ENCODE measurements at regions not wholly inside any gene's neighbourhood (a gene's known extent, or its start where the extent isn't known, plus 50 kb on each side); places are given as distances from the start of the nearest gene placed in this dataset.

DNA sequence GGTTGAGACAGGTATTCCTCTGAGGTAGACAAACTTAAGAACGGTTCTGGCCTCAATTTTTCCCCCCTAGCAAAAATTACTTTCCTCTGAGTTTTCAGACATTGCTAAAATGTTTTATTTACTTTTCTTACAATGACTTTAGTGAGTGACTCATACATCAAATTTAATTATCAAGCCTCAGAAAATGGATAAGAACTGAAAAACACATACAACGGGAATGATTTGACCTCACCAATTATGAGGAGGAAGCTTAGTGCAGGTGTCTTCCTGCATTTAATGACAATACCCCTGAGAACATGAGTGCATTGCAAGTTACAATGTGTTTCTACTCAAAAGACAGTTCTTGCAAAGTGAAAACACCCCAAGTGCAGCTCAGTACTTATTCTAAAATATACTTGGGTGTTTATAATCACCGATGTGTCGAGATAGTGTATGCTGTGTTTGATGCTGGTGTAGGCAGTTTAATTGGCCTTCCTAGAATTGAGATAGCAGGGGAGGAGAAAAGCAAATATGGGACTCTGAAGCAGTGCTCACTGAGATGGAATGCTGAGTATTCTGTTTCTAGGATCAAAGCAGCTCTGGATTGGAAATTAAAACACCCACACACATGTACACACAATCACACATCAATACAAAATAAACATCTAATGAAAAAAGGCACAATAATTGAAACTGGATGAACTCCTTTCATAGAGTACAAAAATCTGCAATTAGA is 189.5 kb upstream of the SLC10A2 start:
- Mint-ChIP-seq H3K9me3 (peaks cover 17% of the 10 kb centered on the region), H3K27me3 (no peaks in the 10 kb centered on the region), H3K27ac (no peak overlapping the region), H3K4me1 (no peaks in the 10 kb centered on the region), H3K36me3 (no peaks in the 10 kb centered on the region), H3K4me3 (no peak overlapping the region)
- no peak for ATAC-seq

DNA sequence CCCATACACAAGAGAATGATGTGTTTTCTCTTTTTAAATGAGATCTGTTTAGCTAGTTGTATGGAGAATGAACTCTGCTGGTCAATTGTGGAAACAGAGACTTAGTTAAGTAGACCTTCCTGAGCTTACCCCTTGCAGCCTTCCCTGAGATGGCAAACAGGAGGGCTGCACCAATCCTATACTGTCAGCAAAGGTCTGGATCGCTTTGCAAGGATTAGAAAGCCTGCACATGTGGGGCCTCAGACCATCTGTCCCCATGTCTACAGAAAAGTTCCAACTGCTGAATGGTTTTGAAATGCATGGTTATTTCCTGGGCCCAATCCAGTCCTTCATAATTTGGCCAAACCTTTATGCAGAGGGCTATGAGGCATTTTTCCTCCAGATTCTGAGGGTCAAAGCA is 183.9 kb upstream of the SLC10A2 start:
- ATAC-seq = no peak
- H3K36me3 Mint-ChIP-seq = no peaks in the 10 kb centered on the region
- no peaks in the 10 kb centered on the region for H3K4me1 Mint-ChIP-seq
- no peaks in the 10 kb centered on the region for H3K27me3 Mint-ChIP-seq
- no peak overlapping the region for H3K4me3 Mint-ChIP-seq
- H3K9me3 Mint-ChIP-seq = peaks cover 11% of the 10 kb centered on the region
- no peak overlapping the region for H3K27ac Mint-ChIP-seq

DNA sequence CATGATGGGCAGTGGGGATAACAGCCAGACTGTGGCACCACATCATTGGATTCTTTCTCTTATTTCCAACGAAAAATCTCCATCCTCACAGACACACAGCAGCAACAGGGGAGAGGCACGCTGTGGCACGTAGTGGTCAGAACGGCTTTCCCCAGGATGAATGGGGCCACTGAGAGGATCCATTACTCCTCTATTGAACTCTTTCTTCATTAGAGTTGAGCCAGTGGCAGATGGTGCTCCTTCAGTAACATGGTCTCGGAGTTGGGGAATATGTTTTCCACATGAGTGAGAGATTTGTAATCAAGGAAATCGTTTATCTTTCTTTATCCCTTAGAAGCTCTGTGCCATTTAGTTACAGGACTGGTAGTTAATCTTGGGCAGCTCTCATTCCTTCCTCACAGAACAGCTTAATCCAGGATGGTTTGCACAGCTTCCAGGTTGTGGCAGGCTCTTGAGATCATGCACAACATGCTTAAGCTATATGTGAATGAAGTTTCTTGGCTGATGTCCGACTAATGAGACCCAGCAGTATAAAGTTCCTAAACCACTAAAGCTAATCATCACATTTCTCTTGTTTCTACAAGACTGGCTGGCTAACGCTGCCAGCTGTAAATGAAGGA is 180.5 kb upstream of the SLC10A2 start:
- H3K9me3 Mint-ChIP-seq = peaks cover 3% of the 10 kb centered on the region
- H3K36me3 Mint-ChIP-seq = no peaks in the 10 kb centered on the region
- no peak overlapping the region for H3K4me3 Mint-ChIP-seq
- H3K4me1 Mint-ChIP-seq = no peaks in the 10 kb centered on the region
- ATAC-seq = no peak
- H3K27me3 Mint-ChIP-seq = no peaks in the 10 kb centered on the region
- no peak overlapping the region for H3K27ac Mint-ChIP-seq

DNA sequence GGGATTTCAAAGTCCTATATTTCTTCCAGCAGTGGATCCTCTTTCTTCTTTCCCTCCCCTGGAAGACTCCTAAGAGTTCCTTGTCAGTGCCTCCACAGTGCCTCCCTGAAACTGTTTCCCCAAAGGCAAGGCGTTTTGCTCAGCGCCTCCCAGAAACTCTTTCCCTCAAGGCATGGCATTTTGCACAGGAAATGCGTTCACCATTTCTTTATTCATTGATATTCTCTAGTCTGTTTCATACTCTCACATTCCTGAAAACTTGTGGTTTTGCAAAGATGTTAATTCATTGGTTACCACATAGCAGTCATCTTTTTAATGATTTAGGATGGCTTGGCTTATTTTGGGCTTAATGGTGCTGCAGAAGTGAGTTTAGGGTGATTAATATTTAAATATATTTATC is 177.3 kb upstream of the SLC10A2 start:
- no peaks in the 10 kb centered on the region for H3K9me3 Mint-ChIP-seq
- H3K27ac Mint-ChIP-seq = no peak overlapping the region
- no peaks in the 10 kb centered on the region for H3K27me3 Mint-ChIP-seq
- ATAC-seq = no peak
- H3K4me1 Mint-ChIP-seq = no peaks in the 10 kb centered on the region
- no peaks in the 10 kb centered on the region for H3K36me3 Mint-ChIP-seq
- H3K4me3 Mint-ChIP-seq = no peak overlapping the region

DNA sequence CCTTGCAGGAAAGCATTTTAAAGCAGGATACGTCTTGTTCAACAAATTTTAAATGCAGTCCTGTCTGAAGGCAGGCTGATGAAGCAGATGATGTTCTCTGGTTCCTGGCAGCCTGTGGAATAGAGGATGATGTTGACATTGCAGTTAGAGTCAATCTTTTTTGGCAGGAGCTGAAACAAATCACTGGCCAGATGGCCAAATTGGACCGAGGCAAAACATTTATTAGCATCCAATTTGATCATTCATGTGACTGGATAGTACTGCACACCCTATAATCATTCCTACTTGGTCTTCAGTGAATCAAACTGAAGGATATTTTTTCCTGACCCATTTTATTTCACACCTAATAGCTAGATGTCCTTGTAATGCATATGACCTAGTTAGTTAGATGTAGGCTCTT is 172.2 kb upstream of the SLC10A2 start:
- H3K4me1 Mint-ChIP-seq = no peaks in the 10 kb centered on the region
- H3K36me3 Mint-ChIP-seq = no peaks in the 10 kb centered on the region
- H3K9me3 Mint-ChIP-seq = peaks cover 9% of the 10 kb centered on the region
- H3K27me3 Mint-ChIP-seq = no peaks in the 10 kb centered on the region
- no peak overlapping the region for H3K27ac Mint-ChIP-seq
- no peak for ATAC-seq
- no peak overlapping the region for H3K4me3 Mint-ChIP-seq

DNA sequence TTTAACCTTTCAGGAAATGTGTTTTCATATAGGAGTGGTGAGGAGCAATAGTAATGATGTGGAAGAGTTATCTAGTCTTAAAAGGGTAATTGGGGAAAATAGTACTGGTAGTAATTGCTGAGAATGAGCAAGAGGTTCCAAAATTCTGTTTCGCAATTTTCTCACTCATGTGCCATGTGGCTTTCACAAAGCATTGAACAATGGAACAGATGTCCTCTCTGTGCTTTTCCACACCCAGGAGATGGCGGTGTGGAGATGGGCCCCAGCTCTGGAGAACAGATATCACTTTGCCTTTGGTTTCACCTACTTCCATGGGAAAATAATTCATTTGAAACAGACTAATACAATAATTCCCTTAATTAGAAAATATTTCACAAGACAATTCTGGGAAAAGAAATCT is 170.0 kb upstream of the SLC10A2 start:
- Mint-ChIP-seq H3K36me3 (no peaks in the 10 kb centered on the region), H3K9me3 (peaks cover 20% of the 10 kb centered on the region), H3K4me1 (no peaks in the 10 kb centered on the region), H3K27me3 (no peaks in the 10 kb centered on the region), H3K4me3 (no peak overlapping the region), H3K27ac (no peak overlapping the region)
- no peak for ATAC-seq

DNA sequence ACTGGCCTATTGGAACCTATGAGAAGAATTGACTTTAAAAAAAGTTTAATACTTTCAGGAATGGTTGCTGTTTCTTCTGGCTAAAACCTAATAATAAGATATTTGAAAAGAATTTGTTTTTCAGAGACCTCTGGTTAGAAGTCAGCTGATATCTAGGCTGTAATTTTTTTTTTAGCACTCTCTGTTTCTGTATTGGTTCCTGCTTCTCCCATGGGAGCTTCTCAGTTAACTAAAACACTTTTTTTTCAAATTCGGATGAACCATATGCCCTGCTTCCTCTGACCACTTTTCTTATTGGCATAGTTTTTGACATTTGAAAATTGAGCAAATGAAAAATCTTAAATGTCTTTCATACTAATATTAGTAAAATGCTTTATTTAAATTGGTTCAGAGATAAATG is 163.5 kb upstream of the SLC10A2 start:
- Mint-ChIP-seq H3K36me3 (no peaks in the 10 kb centered on the region), H3K9me3 (peaks cover 22% of the 10 kb centered on the region), H3K4me3 (no peak overlapping the region), H3K27ac (no peak overlapping the region), H3K4me1 (no peaks in the 10 kb centered on the region), H3K27me3 (no peaks in the 10 kb centered on the region)
- no peak for ATAC-seq

DNA sequence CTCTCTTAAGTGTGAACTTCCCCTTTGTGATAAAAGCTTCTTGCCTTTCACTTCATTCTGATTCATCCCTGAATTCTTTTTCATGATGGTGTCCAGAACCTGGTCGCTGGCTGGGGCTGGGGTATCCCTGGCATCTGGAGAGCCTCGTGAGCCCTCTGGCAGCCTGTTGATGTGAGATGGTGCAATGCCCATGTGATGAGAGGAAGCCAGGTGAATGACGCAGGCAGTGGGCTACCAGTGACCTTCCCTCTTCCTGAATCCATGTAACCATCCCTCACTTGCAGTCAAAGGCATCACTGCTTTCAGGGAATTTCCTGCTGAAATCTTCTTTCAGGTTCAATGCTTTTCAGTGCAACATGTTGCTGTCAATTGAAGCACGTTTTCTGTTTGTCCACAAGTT is 158.6 kb upstream of the SLC10A2 start:
- no peak overlapping the region for H3K4me3 Mint-ChIP-seq
- no peak for ATAC-seq
- H3K36me3 Mint-ChIP-seq = no peaks in the 10 kb centered on the region
- no peak overlapping the region for H3K27ac Mint-ChIP-seq
- peaks cover 2% of the 10 kb centered on the region for H3K9me3 Mint-ChIP-seq
- no peaks in the 10 kb centered on the region for H3K4me1 Mint-ChIP-seq
- H3K27me3 Mint-ChIP-seq = no peaks in the 10 kb centered on the region

DNA sequence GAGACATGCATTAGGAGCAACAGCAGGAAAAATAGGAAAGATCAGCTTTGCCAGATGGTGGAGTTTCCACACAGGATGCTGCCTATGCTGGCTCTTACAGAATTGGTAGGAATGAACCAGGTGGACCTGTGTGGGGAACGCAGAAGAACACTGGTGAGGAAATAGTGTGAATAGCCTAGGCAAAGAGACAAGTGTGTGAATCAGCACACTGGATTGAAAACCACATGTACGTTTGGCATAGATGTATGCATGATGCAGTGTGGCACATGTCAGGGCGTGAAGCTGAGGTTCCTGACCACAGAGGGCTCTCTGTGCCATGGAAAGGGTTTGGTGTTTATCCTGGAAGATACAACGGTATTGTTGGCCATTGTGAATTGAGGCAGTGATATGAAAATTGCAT is 156.5 kb upstream of the SLC10A2 start:
- no peak overlapping the region for H3K27ac Mint-ChIP-seq
- no peaks in the 10 kb centered on the region for H3K9me3 Mint-ChIP-seq
- ATAC-seq = no peak
- H3K4me1 Mint-ChIP-seq = no peaks in the 10 kb centered on the region
- no peak overlapping the region for H3K4me3 Mint-ChIP-seq
- no peaks in the 10 kb centered on the region for H3K27me3 Mint-ChIP-seq
- H3K36me3 Mint-ChIP-seq = no peaks in the 10 kb centered on the region

DNA sequence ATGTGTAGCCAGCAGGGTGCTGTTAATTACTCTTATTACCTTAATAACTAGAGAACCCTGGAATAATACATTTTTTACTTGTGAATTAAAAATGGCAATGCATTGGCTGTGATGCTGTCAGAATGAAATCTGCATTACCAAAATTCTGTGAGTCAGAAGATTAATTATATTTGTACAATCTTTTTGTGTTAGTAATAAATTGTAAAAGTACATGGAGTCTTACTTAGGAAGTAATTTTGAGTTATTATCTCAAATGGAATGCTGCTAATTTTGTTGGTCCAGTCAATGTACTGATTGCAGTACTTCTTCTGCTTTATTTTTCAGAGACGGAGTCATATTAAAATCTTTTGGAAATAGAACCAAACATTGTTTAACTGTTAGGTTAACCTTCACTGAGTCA is 152.0 kb upstream of the SLC10A2 start:
- no peak overlapping the region for H3K4me3 Mint-ChIP-seq
- peaks cover 4% of the 10 kb centered on the region for H3K9me3 Mint-ChIP-seq
- H3K36me3 Mint-ChIP-seq = no peaks in the 10 kb centered on the region
- no peaks in the 10 kb centered on the region for H3K4me1 Mint-ChIP-seq
- no peak overlapping the region for H3K27ac Mint-ChIP-seq
- ATAC-seq = no peak
- no peaks in the 10 kb centered on the region for H3K27me3 Mint-ChIP-seq

DNA sequence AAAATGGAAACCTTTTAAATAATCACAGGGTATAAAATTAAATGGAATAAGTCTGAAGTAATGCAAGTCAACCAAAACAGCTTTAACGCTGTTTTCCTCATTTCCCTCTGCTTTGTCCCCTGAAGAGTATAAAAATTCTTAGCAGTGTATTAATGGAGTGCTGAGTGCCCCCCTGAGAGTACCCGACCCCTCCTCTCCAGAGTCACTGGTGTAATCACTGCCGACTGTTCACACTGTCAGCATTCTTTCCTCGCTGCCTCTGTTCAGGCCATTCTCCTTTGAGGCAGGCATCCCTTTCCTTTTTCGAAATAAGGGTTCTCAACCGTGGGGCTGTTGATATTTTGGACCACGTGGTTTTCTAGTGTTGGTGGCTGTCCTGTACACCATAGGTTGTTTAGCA is 146.9 kb upstream of the SLC10A2 start:
- Mint-ChIP-seq H3K27me3 (no peaks in the 10 kb centered on the region), H3K9me3 (peaks cover 4% of the 10 kb centered on the region), H3K36me3 (no peaks in the 10 kb centered on the region), H3K4me1 (no peaks in the 10 kb centered on the region), H3K4me3 (no peak overlapping the region), H3K27ac (no peak overlapping the region)
- no peak for ATAC-seq

DNA sequence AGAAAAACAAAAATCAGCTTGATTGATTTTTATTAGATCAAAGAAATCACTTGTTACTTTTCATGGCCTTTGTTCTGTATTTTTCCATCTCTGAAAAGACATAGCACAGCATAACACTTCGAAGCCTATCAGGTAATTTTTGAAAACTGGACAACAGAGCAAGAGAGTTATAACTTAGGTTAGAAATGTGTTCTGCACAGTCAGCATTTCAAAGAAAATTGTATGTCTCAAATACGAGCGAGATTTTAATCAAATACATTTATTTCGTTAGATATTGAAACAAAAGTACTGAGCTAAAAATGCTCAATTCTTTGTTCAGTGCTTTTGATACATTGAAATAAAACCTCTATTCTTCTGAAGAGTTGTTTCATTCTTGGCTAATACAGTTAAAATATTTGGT is 144.1 kb upstream of the SLC10A2 start:
- H3K9me3 Mint-ChIP-seq = no peaks in the 10 kb centered on the region
- no peak overlapping the region for H3K4me3 Mint-ChIP-seq
- no peak overlapping the region for H3K27ac Mint-ChIP-seq
- no peaks in the 10 kb centered on the region for H3K36me3 Mint-ChIP-seq
- no peak for ATAC-seq
- H3K27me3 Mint-ChIP-seq = no peaks in the 10 kb centered on the region
- H3K4me1 Mint-ChIP-seq = no peaks in the 10 kb centered on the region

DNA sequence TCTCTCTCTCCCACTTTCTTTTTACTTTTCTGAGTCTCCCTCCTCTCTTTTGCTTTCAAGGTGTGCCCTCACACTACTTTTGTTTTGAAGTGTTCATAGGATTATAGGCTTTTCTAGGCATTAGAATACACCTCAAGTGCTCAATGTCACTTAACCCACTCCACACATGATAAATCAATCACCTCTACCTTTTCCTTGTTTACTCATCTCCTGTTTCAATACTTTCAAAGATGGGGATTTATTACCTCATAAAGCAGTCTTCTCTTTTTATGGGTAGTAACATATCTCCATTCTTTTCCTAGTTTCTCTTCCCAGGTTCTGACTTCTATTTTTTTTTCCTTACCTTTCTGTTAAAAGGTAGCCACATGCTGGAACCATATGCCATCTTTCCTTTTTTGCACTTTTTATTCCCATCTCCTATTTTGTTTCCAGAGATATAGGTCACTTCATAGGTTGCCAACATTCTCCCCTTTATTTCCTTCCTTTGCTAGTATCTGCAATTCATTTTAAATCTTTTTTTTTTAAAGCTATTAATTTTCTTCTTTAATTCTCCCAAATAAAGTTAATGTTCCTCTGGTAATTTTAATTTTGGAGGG is 137.6 kb upstream of the SLC10A2 start:
- Mint-ChIP-seq H3K4me1 (no peaks in the 10 kb centered on the region), H3K9me3 (peaks cover 8% of the 10 kb centered on the region)

DNA sequence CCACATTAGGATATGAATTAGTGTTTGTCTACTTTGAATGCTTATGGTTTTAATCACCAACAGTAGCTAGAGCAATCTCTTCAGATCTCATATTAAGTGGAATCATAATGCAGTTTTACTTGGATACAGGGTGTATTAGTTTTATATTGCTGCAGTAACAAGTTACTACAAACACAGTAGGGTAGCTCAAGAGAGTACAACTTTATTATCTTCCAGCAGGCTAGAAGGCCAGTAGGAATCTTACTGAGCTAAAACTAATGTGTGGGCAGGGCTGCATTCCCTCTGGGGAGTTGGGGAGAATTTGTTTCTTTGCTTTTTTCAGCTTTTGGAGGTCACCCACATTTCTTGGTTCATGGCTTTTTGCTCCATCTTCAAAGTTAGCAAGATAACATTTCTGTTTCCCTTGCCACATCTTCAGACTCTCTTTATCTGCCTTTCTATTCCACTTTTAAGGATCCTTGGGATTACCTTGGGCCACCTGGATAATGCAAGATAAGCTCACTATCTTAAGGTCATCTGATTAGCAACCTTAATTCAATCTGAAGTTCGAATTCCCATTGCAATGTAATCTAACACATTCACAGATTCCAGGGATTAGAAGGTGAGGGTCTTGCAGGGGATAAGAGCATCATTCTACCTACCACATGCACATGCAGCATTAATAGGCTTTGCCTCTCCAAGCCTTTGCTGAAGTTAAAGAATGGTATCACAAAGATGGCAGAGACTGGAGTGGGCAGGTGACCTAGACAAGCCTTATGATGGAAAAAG is 134.1 kb upstream of the SLC10A2 start:
- no peak for ATAC-seq
- H3K27me3 Mint-ChIP-seq = no peaks in the 10 kb centered on the region

More for the DNA sequence above, 137.6 kb upstream of the SLC10A2 start:
- H3K27ac Mint-ChIP-seq = no peak overlapping the region
- ATAC-seq = no peak
- H3K36me3 Mint-ChIP-seq = no peaks in the 10 kb centered on the region
- H3K27me3 Mint-ChIP-seq = no peaks in the 10 kb centered on the region
- no peak overlapping the region for H3K4me3 Mint-ChIP-seq

DNA sequence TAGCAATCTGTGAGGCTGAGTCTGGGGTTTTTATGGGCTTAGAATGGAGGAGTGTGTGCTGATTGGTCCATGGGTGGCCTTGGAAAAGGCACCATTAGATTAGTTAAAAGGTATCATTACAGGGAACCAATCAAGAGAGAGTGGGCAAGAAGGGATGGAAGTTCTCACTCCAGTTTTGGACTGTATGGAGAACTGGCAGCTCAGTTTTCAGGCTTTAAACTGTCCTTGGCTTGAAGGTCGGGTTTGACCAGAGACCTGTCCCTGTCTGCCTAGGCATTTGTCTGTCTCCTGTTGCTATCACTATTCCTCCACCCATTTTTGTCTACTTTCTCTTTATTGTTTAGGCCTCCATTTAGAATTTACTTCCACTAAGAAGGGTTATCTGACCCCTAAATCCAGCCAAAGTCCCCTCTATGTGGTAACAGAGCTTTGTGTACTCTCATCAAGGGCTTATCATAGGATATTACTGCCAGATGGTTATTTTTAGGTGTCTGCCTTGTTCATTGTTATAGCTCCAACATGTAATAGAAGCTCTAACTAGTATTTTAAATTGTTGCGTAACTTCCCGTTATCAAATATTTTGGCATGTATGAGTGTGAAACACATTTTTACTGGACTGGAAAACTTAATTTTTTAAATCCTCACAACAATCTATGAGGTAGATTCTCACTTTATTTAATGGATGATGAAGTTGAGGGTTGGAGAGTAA is 133.3 kb upstream of the SLC10A2 start:
- Mint-ChIP-seq H3K36me3 (no peaks in the 10 kb centered on the region), H3K9me3 (peaks cover 8% of the 10 kb centered on the region), H3K4me3 (no peak overlapping the region), H3K27ac (no peak overlapping the region), H3K27me3 (no peaks in the 10 kb centered on the region), H3K4me1 (no peaks in the 10 kb centered on the region)
- ATAC-seq = no peak

More for the DNA sequence above, 134.1 kb upstream of the SLC10A2 start:
- Mint-ChIP-seq H3K9me3 (peaks cover 8% of the 10 kb centered on the region), H3K4me3 (no peak overlapping the region), H3K27ac (no peak overlapping the region), H3K36me3 (no peaks in the 10 kb centered on the region), H3K4me1 (no peaks in the 10 kb centered on the region)
